ENCODE measurements at regions not wholly inside any gene's neighbourhood (a gene's known extent, or its start where the extent isn't known, plus 50 kb on each side); places are given as distances from the start of the nearest gene placed in this dataset.

DNA sequence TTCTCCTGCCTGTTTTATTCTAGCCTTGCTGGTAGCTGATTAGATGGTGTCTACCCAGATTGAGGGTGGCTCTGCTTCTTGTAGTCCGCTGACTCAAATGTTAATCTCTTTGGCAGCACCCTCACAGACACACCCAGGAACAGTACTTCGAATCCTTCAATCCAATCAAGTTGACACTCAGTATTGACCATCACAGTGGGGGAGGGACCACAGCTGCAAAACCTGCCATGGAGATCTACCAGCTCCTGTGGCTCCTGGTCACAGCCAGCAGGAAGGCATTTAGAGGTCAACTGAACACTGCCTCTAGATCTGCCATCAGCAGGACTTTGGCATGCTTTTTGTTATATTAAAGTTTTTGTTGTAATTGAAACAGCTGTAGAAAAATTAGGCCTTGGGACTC is 146.9 kb downstream of the RWDD3 start:
- no peak overlapping the region for H2AFZ ChIP-seq (ENCODE audit: low read depth, low read length)
- no peaks in the 10 kb centered on the region for H4K20me1 ChIP-seq (ENCODE audit: insufficient read depth, low read length)
- no peaks in the 10 kb centered on the region for H3K27me3 Mint-ChIP-seq (ENCODE audit: low read depth, unreplicated experiment)
- no peak overlapping the region for H3K9ac ChIP-seq (ENCODE audit: low read length)
- H3K4me3 Mint-ChIP-seq (ENCODE audit: unreplicated experiment): no peak overlapping the region
- H3K4me1 ChIP-seq (ENCODE audit: insufficient read depth, low read length): no peaks in the 10 kb centered on the region
- no peaks in the 10 kb centered on the region for H3K36me3 Mint-ChIP-seq (ENCODE audit: low read depth, unreplicated experiment)
- peaks cover 4% of the 10 kb centered on the region for H3K9me3 ChIP-seq (ENCODE audit: insufficient read depth, low read depth, low read length)
- DNase-seq (ENCODE audit: low read depth) (no peak), FAIRE-seq (no peak)
- no peaks in the 10 kb centered on the region for H3K79me2 ChIP-seq (ENCODE audit: insufficient read depth, low read length)
- no peak overlapping the region for H3K4me3 ChIP-seq (ENCODE audit: insufficient read depth, low read depth, low read length)
- no peaks in the 10 kb centered on the region for H3K36me3 ChIP-seq (ENCODE audit: insufficient read depth, low read length)
- H3K4me2 ChIP-seq (ENCODE audit: low read length): no peak overlapping the region
- no peaks in the 10 kb centered on the region for H3K9me3 Mint-ChIP-seq (ENCODE audit: unreplicated experiment)
- H3K4me1 Mint-ChIP-seq (ENCODE audit: low read depth, unreplicated experiment): no peaks in the 10 kb centered on the region
- H3K27ac ChIP-seq (ENCODE audit: low read depth, low read length): no peak overlapping the region
- H3K27ac Mint-ChIP-seq (ENCODE audit: unreplicated experiment): no peak overlapping the region
- no peaks in the 10 kb centered on the region for H3K27me3 ChIP-seq (ENCODE audit: insufficient read depth, low read length)
- no peak for TF ChIP-seq EZH2 (IDR thresholded peaks at IDR 0.05; ENCODE audit: insufficient read depth, low read length)
- TF ChIP-seq, protein P1, sequence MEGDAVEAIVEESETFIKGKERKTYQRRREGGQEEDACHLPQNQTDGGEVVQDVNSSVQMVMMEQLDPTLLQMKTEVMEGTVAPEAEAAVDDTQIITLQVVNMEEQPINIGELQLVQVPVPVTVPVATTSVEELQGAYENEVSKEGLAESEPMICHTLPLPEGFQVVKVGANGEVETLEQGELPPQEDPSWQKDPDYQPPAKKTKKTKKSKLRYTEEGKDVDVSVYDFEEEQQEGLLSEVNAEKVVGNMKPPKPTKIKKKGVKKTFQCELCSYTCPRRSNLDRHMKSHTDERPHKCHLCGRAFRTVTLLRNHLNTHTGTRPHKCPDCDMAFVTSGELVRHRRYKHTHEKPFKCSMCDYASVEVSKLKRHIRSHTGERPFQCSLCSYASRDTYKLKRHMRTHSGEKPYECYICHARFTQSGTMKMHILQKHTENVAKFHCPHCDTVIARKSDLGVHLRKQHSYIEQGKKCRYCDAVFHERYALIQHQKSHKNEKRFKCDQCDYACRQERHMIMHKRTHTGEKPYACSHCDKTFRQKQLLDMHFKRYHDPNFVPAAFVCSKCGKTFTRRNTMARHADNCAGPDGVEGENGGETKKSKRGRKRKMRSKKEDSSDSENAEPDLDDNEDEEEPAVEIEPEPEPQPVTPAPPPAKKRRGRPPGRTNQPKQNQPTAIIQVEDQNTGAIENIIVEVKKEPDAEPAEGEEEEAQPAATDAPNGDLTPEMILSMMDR (IDR thresholded peaks at IDR 0.05; ENCODE audit: insufficient read depth, low read depth, low read length): no peak

DNA sequence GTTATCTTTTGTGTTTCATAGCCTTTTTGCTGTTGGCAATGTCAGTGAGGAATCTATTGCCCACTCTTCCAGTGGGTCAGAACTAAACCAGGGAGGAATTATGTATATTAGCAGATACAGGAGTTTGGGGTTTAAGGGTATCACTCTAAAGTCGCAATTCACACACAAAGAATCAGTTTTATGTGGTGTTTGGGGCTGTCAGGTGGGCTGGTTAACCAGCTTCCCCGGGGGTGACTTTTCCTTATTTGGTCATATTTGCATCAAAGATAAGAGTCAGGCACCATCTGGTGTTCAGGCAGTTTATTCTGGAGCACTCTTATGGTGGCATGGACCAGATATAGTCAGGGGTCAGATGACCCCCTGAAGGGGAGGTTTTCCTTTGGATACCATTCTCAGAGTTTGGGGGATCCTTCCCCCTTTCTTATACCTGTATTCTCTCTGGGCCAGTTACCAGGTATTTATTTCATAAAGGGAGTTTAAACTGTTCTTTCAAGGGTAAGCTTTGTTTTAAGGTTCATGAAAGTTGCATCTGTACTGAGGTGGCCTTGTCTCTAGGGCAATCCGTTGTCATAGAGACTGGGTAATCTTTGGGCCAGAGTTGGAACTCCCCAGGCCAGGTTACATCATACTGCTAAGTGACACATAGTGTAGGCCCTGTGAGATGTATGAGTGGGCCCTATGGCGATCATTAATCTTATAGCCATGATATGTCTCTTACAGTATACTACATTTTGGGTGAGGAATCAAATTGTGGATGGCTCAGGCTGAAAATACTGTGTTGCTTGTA is 148.2 kb downstream of the RWDD3 start:
- Histone ChIP-seq H4K20me1 (ENCODE audit: insufficient read depth, low read length) (no peaks in the 10 kb centered on the region), H2AFZ (ENCODE audit: low read depth, low read length) (no peak overlapping the region), H3K79me2 (ENCODE audit: insufficient read depth, low read length) (no peaks in the 10 kb centered on the region), H3K4me2 (ENCODE audit: low read length) (no peak overlapping the region), H3K9ac (ENCODE audit: low read length) (no peak overlapping the region), H3K4me3 (ENCODE audit: insufficient read depth, low read depth, low read length) (no peak overlapping the region), H3K9me3 (ENCODE audit: insufficient read depth, low read depth, low read length) (peaks cover 4% of the 10 kb centered on the region), H3K27ac (ENCODE audit: low read depth, low read length) (no peak overlapping the region), H3K4me1 (ENCODE audit: insufficient read depth, low read length) (no peaks in the 10 kb centered on the region), H3K27me3 (ENCODE audit: insufficient read depth, low read length) (no peaks in the 10 kb centered on the region), H3K36me3 (ENCODE audit: insufficient read depth, low read length) (no peaks in the 10 kb centered on the region)
- Mint-ChIP-seq H3K4me3 (ENCODE audit: unreplicated experiment) (no peak overlapping the region), H3K36me3 (ENCODE audit: low read depth, unreplicated experiment) (no peaks in the 10 kb centered on the region), H3K27me3 (ENCODE audit: low read depth, unreplicated experiment) (peaks cover 4% of the 10 kb centered on the region), H3K27ac (ENCODE audit: unreplicated experiment) (no peak overlapping the region), H3K9me3 (ENCODE audit: unreplicated experiment) (no peaks in the 10 kb centered on the region), H3K4me1 (ENCODE audit: low read depth, unreplicated experiment) (no peaks in the 10 kb centered on the region)
- no peak for DNase-seq (ENCODE audit: low read depth)
- no peak for TF ChIP-seq EZH2 (IDR thresholded peaks at IDR 0.05; ENCODE audit: insufficient read depth, low read length)
- TF ChIP-seq, protein P1 (IDR thresholded peaks at IDR 0.05; ENCODE audit: insufficient read depth, low read depth, low read length): no peak
- FAIRE-seq: no peak

DNA sequence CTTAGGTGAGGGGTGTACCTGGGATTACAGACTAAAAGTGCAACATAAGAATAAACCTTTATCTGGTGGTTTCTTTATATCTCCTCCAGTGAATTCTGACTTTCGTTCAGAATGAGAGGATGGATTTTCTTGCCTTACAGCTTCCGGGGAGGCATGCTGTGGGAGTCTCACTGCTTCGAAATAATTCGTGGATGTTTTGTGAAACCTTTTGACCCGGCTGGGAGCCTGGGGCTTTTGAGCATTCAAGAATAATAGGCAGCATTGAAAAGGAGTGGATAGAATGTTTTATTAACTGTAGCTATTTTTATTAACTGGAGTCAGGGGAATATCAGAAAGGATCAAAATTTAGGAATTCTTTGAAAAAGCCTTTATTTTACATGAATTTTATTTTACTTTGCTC is 149.1 kb downstream of the RWDD3 start:
- no peaks in the 10 kb centered on the region for H3K36me3 ChIP-seq (ENCODE audit: insufficient read depth, low read length)
- no peaks in the 10 kb centered on the region for H3K9me3 Mint-ChIP-seq (ENCODE audit: unreplicated experiment)
- H2AFZ ChIP-seq (ENCODE audit: low read depth, low read length): no peak overlapping the region

More for the DNA sequence above, 149.1 kb downstream of the RWDD3 start:
- Histone ChIP-seq H3K9ac (ENCODE audit: low read length) (no peak overlapping the region), H3K27me3 (ENCODE audit: insufficient read depth, low read length) (no peaks in the 10 kb centered on the region), H3K27ac (ENCODE audit: low read depth, low read length) (no peak overlapping the region), H4K20me1 (ENCODE audit: insufficient read depth, low read length) (no peaks in the 10 kb centered on the region), H3K9me3 (ENCODE audit: insufficient read depth, low read depth, low read length) (peaks cover 4% of the 10 kb centered on the region), H3K4me3 (ENCODE audit: insufficient read depth, low read depth, low read length) (no peak overlapping the region), H3K4me2 (ENCODE audit: low read length) (no peak overlapping the region), H3K4me1 (ENCODE audit: insufficient read depth, low read length) (no peaks in the 10 kb centered on the region), H3K79me2 (ENCODE audit: insufficient read depth, low read length) (no peaks in the 10 kb centered on the region)
- Mint-ChIP-seq H3K27ac (ENCODE audit: unreplicated experiment) (no peak overlapping the region), H3K4me1 (ENCODE audit: low read depth, unreplicated experiment) (no peaks in the 10 kb centered on the region), H3K27me3 (ENCODE audit: low read depth, unreplicated experiment) (peaks cover 9% of the 10 kb centered on the region), H3K4me3 (ENCODE audit: unreplicated experiment) (no peak overlapping the region), H3K36me3 (ENCODE audit: low read depth, unreplicated experiment) (no peaks in the 10 kb centered on the region)
- DNase-seq (ENCODE audit: low read depth) (no peak), FAIRE-seq (no peak)
- no peak for TF ChIP-seq EZH2 (IDR thresholded peaks at IDR 0.05; ENCODE audit: insufficient read depth, low read length)
- TF ChIP-seq, protein P1 (IDR thresholded peaks at IDR 0.05; ENCODE audit: insufficient read depth, low read depth, low read length): no peak

Measured in astrocyte (in vitro differentiated cells and primary cell).